Endothelial cell (in vitro differentiated cells): ENCODE measurements at regions not wholly inside any gene's neighbourhood (a gene's known extent, or its start where the extent isn't known, plus 50 kb on each side); places are given as distances from the start of the nearest gene placed in this dataset.

Source experiments
- DNase-seq: peaks from one replicate; pipeline ENCODE4 v3.0.0; 2021; ENCODE audit warnings: low spot score
- H3K27ac Mint-ChIP-seq: one replicate; pipeline ENCODE4 v1.8.0; 2021; ENCODE audit warnings: mixed read lengths, inconsistent platforms; ENCODE audit not compliant: unreplicated experiment
- H3K27me3 Mint-ChIP-seq: one replicate; pipeline ENCODE4 v1.8.0; 2021; ENCODE audit warnings: mild to moderate bottlenecking, moderate library complexity, mixed read lengths, inconsistent platforms; ENCODE audit not compliant: unreplicated experiment
- H3K36me3 Mint-ChIP-seq: one replicate; pipeline ENCODE4 v1.8.0; 2021; ENCODE audit warnings: mild to moderate bottlenecking, low read depth, mixed read lengths, inconsistent platforms; ENCODE audit not compliant: unreplicated experiment
- H3K4me1 Mint-ChIP-seq: one replicate; pipeline ENCODE4 v1.8.0; 2021; ENCODE audit warnings: mild to moderate bottlenecking, mixed read lengths, inconsistent platforms; ENCODE audit not compliant: unreplicated experiment
- H3K4me3 Mint-ChIP-seq: one replicate; pipeline ENCODE4 v1.8.0; 2021; ENCODE audit warnings: mild to moderate bottlenecking, mixed read lengths, inconsistent platforms; ENCODE audit not compliant: unreplicated experiment
- H3K9me3 Mint-ChIP-seq: one replicate; pipeline ENCODE4 v1.8.0; 2021; ENCODE audit warnings: mixed read lengths, inconsistent platforms; ENCODE audit not compliant: unreplicated experiment
- TF ChIP-seq, protein P1 (sequence below): fragments of 200-600 bp; sonication (generic); IDR thresholded peaks from one replicate; pipeline ENCODE4 v1.5.0; 2021; ENCODE audit warnings: antibody characterized with exemption; ENCODE audit not compliant: unreplicated experiment

DNA sequence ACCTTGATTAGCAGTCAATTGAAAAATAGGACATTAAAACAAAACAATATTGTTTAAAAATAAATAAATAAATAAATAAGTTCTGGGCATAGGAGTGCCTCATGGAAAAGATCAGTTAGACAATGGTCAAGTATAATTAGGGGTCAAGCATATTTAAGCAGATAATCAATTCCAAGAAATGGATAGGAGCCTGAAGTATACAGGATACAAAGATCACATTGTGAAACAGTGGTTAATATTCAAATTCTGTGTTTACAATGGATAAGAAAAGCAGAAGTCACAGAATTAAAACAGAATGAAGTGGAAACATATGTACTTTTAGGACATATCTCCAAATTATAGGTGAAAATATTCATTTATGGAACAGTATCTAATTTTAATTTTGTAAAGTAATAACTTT lies 1028.6 kb upstream of the CITED2 start:
- Mint-ChIP-seq H3K36me3 (peaks cover 4% of the 10 kb centered on the region), H3K27me3 (no peaks in the 10 kb centered on the region)

DNA sequence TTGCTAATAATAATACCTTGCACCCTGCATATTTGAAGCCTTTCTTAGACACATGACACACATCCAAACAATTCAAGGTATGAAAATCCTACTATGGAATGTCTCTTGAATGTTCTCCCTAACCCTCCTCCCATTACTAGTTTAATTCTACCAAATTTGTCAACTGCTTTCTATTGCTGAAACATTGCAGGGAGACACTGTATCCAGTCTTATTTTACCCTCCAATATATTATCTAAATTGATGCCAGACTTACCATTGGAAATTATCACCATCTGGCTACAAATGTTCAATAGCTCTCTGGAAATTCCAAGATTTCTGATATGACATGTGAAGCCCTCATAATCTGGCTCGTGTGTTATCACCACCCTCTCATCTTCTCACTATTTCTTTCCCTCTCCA lies 1027.3 kb upstream of the CITED2 start:
- no peak for DNase-seq
- no peaks in the 10 kb centered on the region for H3K9me3 Mint-ChIP-seq
- H3K27ac Mint-ChIP-seq: no peak overlapping the region
- H3K36me3 Mint-ChIP-seq: no peaks in the 10 kb centered on the region
- H3K4me1 Mint-ChIP-seq: no peaks in the 10 kb centered on the region
- H3K27me3 Mint-ChIP-seq: no peaks in the 10 kb centered on the region
- H3K4me3 Mint-ChIP-seq: no peak overlapping the region
- TF ChIP-seq, protein P1, sequence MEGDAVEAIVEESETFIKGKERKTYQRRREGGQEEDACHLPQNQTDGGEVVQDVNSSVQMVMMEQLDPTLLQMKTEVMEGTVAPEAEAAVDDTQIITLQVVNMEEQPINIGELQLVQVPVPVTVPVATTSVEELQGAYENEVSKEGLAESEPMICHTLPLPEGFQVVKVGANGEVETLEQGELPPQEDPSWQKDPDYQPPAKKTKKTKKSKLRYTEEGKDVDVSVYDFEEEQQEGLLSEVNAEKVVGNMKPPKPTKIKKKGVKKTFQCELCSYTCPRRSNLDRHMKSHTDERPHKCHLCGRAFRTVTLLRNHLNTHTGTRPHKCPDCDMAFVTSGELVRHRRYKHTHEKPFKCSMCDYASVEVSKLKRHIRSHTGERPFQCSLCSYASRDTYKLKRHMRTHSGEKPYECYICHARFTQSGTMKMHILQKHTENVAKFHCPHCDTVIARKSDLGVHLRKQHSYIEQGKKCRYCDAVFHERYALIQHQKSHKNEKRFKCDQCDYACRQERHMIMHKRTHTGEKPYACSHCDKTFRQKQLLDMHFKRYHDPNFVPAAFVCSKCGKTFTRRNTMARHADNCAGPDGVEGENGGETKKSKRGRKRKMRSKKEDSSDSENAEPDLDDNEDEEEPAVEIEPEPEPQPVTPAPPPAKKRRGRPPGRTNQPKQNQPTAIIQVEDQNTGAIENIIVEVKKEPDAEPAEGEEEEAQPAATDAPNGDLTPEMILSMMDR: no peak

More for the DNA sequence above, 1028.6 kb upstream of the CITED2 start:
- no peak for DNase-seq
- Mint-ChIP-seq H3K9me3 (no peaks in the 10 kb centered on the region), H3K4me3 (no peak overlapping the region), H3K27ac (no peak overlapping the region), H3K4me1 (no peaks in the 10 kb centered on the region)
- TF ChIP-seq, protein P1: no peak

DNA sequence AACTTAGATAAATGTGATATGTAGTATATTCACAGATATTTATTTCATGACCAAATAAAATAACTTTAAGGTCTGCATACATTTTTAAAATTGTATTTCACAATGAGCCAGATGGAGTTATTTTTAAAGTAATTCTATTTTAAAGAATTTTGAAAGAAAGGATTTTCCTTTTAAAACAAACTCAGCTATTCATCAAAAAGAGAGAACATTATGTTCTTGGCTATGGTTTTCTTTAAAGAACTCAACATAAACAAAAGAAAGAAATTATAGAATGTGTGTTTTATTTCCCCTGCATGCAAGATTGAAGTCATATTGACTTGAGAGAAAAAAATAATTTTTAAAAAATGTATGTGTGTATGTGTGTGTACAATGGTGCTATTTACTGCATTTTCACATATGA lies 1023.6 kb upstream of the CITED2 start:
- DNase-seq: no peak
- Mint-ChIP-seq H3K36me3 (no peaks in the 10 kb centered on the region), H3K4me3 (no peak overlapping the region), H3K9me3 (no peaks in the 10 kb centered on the region), H3K27ac (no peak overlapping the region), H3K4me1 (no peaks in the 10 kb centered on the region), H3K27me3 (no peaks in the 10 kb centered on the region)
- TF ChIP-seq, protein P1: no peak

DNA sequence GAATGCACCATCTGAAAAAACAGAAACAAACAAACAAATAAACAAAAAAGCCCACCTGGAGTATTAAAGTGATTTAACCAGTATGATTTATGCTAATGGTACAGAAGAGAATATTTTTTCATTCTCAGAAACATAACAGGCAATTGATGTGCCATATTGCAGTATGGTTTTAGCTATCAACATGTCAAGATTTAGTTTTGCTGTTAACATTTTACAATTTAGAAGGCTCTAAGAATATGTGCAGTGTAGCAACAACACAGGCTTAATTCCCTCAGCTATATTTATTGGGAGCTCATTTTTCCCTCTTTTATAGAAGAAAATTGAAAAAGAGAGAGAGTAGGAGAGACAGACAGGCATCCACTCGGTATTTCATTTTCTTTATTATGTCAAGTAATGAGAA lies 1022.7 kb upstream of the CITED2 start:
- TF ChIP-seq, protein P1: no peak
- Mint-ChIP-seq H3K27ac (no peak overlapping the region), H3K36me3 (no peaks in the 10 kb centered on the region), H3K9me3 (no peaks in the 10 kb centered on the region), H3K4me1 (no peaks in the 10 kb centered on the region), H3K4me3 (no peak overlapping the region), H3K27me3 (no peaks in the 10 kb centered on the region)
- no peak for DNase-seq

DNA sequence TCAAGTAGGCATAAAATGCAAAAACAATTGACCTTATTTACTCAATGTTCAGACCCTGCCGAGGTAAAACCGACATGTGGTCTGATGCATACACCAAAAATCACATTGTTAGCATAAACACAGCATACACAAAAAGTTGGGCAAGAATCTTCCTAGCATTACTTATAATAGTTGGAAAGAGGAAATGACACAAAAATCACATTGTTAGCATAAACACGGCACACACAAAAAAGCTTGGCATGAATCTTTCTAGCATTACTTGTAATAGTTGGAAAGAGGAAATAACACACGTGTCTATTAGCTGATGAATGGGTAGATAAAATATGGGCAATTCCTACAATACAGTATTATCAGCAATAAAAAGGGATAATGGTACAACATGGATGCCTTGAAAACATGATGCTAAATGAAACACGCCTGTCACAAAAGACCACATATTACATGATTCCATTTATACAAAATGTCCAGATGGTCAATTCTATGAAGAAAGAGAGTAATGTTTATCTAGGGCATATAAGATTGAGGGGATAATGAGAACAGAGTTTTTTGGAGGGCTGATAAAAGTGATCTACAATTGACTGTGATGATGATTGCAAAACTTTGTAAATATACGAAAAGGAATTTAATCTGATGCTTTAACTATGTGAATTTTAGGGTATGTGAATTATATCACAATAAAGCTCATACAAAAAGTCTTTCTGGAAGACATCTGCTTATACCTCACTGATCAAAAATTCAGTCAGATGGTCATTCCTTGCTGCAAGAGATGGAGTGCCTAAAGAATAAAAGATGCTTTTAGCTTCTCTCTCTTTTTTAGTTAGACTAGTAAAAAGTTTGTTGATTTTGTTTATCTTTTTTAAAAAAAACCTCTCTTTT lies 1019.5 kb upstream of the CITED2 start:
- no peak overlapping the region for H3K27ac Mint-ChIP-seq
- no peaks in the 10 kb centered on the region for H3K27me3 Mint-ChIP-seq
- TF ChIP-seq, protein P1: no peak
- H3K4me1 Mint-ChIP-seq: no peaks in the 10 kb centered on the region
- no peaks in the 10 kb centered on the region for H3K9me3 Mint-ChIP-seq
- no peaks in the 10 kb centered on the region for H3K36me3 Mint-ChIP-seq
- no peak for DNase-seq
- H3K4me3 Mint-ChIP-seq: no peak overlapping the region
